GM19025 (cell line): ENCODE measurements at regions not wholly inside any gene's neighbourhood (a gene's known extent, or its start where the extent isn't known, plus 50 kb on each side); places are given as distances from the start of the nearest gene placed in this dataset.

Source experiments
- ATAC-seq: cut with Tn5 transposase; IDR thresholded peaks from one replicate; pipeline ENCODE4 v1.9.1; 2021; ENCODE audit warnings: mild to moderate bottlenecking, low read depth, moderate library complexity; ENCODE audit not compliant: unreplicated experiment

- ATAC-seq = no peak
These were observed 170.3 kb upstream of the SETBP1 start for GRCh38 chr18:44510390-44510789.

GRCh38 chr18:44513233-44513632 is 167.5 kb upstream of the SETBP1 start:
- ATAC-seq = no peak

- ATAC-seq = no peak
These were observed 166.6 kb upstream of the SETBP1 start for GRCh38 chr18:44514106-44514505.

GRCh38 chr18:44514766-44515165 is 165.9 kb upstream of the SETBP1 start:
- no peak for ATAC-seq

- no peak for ATAC-seq
These were observed 164.2 kb upstream of the SETBP1 start for GRCh38 chr18:44516450-44516849.

GRCh38 chr18:44517136-44517535 is 163.6 kb upstream of the SETBP1 start:
- no peak for ATAC-seq

- ATAC-seq = no peak
These were observed 162.5 kb upstream of the SETBP1 start for GRCh38 chr18:44518091-44518615.

- ATAC-seq = no peak
These were observed 162.0 kb upstream of the SETBP1 start for GRCh38 chr18:44518666-44519065.

- ATAC-seq = no peak
These were observed 159.6 kb upstream of the SETBP1 start for GRCh38 chr18:44520981-44521667.

- ATAC-seq = no peak
These were observed 159.0 kb upstream of the SETBP1 start for GRCh38 chr18:44521668-44522022.

GRCh38 chr18:44526705-44527415 is 153.8 kb upstream of the SETBP1 start:
- ATAC-seq = no peak

GRCh38 chr18:44533071-44533470 is 147.6 kb upstream of the SETBP1 start:
- no peak for ATAC-seq

GRCh38 chr18:44536046-44536445 is 144.6 kb upstream of the SETBP1 start:
- ATAC-seq = no peak

- ATAC-seq = no peak
These were observed 144.1 kb upstream of the SETBP1 start for GRCh38 chr18:44536619-44537018.

GRCh38 chr18:44537526-44537925 is 143.2 kb upstream of the SETBP1 start:
- ATAC-seq = no peak

GRCh38 chr18:44539926-44540325 is 140.8 kb upstream of the SETBP1 start:
- no peak for ATAC-seq

- ATAC-seq = no peak
These were observed 139.5 kb upstream of the SETBP1 start for GRCh38 chr18:44541159-44541558.

GRCh38 chr18:44541781-44542180 is 138.9 kb upstream of the SETBP1 start:
- ATAC-seq = no peak

GRCh38 chr18:44543387-44543786 is 137.3 kb upstream of the SETBP1 start:
- ATAC-seq = no peak

- no peak for ATAC-seq
These were observed 135.2 kb upstream of the SETBP1 start for GRCh38 chr18:44545359-44545985.

- no peak for ATAC-seq
These were observed 133.7 kb upstream of the SETBP1 start for GRCh38 chr18:44546954-44547353.
